ENCODE measurements at regions not wholly inside any gene's neighbourhood (a gene's known extent, or its start where the extent isn't known, plus 50 kb on each side); places are given as distances from the start of the nearest gene placed in this dataset.

DNA sequence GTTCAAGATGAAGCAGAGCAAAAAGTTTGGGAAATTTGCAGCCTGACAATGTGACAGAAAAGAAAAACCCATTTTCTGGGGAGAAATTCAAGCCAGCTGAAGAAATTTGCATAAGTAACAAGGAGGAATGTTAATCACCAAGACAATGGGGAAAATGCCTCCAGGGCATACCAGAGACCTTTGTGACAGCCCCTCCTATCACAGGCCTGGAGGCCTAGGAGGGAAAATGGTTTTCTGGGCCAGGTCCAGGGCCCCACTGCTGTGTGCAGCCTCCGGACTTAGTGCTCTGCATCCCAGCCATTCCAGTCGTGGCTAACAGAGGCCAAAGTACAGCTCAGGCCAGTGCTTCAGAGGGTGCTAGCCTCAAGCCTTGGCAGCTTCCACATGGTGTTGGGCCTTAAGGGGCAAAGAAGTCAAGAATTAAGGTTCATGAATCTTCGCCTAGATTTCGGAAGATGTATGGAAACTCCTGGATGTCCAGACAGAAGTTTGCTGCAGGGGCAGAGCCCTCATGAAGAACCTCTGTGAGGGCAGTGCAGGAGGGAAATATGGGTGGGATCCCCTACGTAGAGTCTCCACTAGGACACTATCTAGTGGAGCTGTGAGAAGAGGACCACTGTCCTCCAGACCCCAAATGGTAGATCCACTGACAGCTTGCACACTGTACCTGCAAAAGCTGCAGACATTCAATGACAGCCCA, 314.1 kb upstream of the TRIB2 start:
- Histone ChIP-seq H3K36me3 (no peaks in the 10 kb centered on the region), H3K4me3 (no peak overlapping the region), H3K4me1 (peaks cover 0 to 8% (median 0%) of the 10 kb centered on the region in 12 donors), H3K27ac (no peak overlapping the region), H3K9me3 (no peaks in the 10 kb centered on the region), H3K27me3 (no peaks in the 10 kb centered on the region)
- DNase-seq (no peak), ATAC-seq (no peak)
- WGBS, 4 donors = 95 to 98% (median 98%) methylated on average over 4 to 5 of the region's 5 CpGs
- intact Hi-C loops (cut with DNase I) = no loop called here
- TF ChIP-seq POLR2A (IDR thresholded peaks at IDR 0.05) = no peak
- no peak for TF ChIP-seq CTCF (IDR thresholded peaks at IDR 0.05)

DNA sequence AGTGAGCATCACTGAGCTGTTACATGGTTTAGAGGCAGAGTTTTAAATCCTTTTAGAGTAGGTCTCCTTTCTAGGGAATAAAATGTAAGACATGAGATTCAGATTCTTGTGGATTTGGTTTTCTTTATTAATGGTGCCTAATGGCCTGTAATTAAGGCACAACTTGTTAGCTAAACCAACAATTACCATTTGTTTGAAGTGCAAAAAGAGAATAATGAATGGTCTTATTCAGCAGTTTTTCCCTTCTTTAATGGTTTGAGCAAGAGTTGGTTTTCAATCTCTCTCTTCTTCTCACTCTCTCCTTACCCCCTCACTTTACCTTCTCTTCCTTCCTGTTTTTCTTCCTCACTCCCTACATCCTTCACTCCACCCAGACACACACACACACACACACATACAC, 312.2 kb upstream of the TRIB2 start:
- H3K9me3 ChIP-seq = no peaks in the 10 kb centered on the region
- H3K36me3 ChIP-seq = no peaks in the 10 kb centered on the region
- no peaks in the 10 kb centered on the region for H3K27me3 ChIP-seq
- H3K4me1 ChIP-seq = no peaks in the 10 kb centered on the region
- intact Hi-C loops (cut with DNase I) = no loop called here
- no peak for DNase-seq
- TF ChIP-seq CTCF (IDR thresholded peaks at IDR 0.05) (no peak), POLR2A (IDR thresholded peaks at IDR 0.05) (no peak)
- ATAC-seq = no peak
- no peak overlapping the region for H3K27ac ChIP-seq
- no peak overlapping the region for H3K4me3 ChIP-seq

- Histone ChIP-seq H3K27ac (no peak overlapping the region), H3K9me3 (peaks cover 0 to 15% (median 0%) of the 10 kb centered on the region in 12 donors), H3K4me1 (peaks cover 0 to under 1% (median 0%) of the 10 kb centered on the region in 12 donors), H3K27me3 (no peaks in the 10 kb centered on the region), H3K4me3 (no peak overlapping the region), H3K36me3 (no peaks in the 10 kb centered on the region)
- intact Hi-C loops (cut with DNase I) = no loop called here
- no peak for ATAC-seq
- WGBS, 4 donors = 64 to 84% (median 78%) methylated on average over 5 of the region's 5 CpGs
- no peak for DNase-seq
- no peak for TF ChIP-seq POLR2A (IDR thresholded peaks at IDR 0.05)
Observed at GRCh38 chr2:12407160-12407559, 309.6 kb upstream of the TRIB2 start.

GRCh38 chr2:12412898-12413305, 303.8 kb upstream of the TRIB2 start:
- ATAC-seq = peak in 1 of 4 donors; percentile 48
- no peaks in the 10 kb centered on the region for H3K36me3 ChIP-seq
- H3K9me3 ChIP-seq = peaks cover 0 to 18% (median 0%) of the 10 kb centered on the region in 12 donors
- H3K4me1 ChIP-seq = peaks cover 0 to 19% (median 0%) of the 10 kb centered on the region in 12 donors
- no peaks in the 10 kb centered on the region for H3K27me3 ChIP-seq
- WGBS, 4 donors = 34 to 38% (median 35%) methylated on average over 3 of the region's 3 CpGs
- DNase-seq = no peak
- no peak for TF ChIP-seq CTCF (IDR thresholded peaks at IDR 0.05)
- no peak for TF ChIP-seq POLR2A (IDR thresholded peaks at IDR 0.05)
- H3K4me3 ChIP-seq = no peak overlapping the region
- intact Hi-C loops (cut with DNase I) = loop anchor here in 6 of 10 donors (5.0 to 10.0 kb wide), 6 partner anchors 302 to 594 kb away; partner anchors contain the start of gene TRIB2 (in 3 of the 6)
- H3K27ac ChIP-seq = peak overlapping the region in 1 of 12 donors; percentile 28
